H54 (cell line): ENCODE measurements at regions not wholly inside any gene's neighbourhood (a gene's known extent, or its start where the extent isn't known, plus 50 kb on each side); places are given as distances from the start of the nearest gene placed in this dataset.

ENCODE experiments used
- DNase-seq: peaks from one replicate; pipeline ENCODE4 v3.0.0; 2011; ENCODE audit warnings: low spot score, mixed read lengths; ENCODE audit not compliant: insufficient read length
- FAIRE-seq: peaks from 3 replicates; lab custom pipeline; 2011; peaks lifted over from hg19 to GRCh38; lab: Jason Lieb, UNC
- POLR2A ChIP-seq: IDR thresholded peaks from 2 replicates; pipeline ENCODE4 v1.6.1; 2011; ENCODE audit warnings: low read depth, mild to moderate bottlenecking, low read length

DNA sequence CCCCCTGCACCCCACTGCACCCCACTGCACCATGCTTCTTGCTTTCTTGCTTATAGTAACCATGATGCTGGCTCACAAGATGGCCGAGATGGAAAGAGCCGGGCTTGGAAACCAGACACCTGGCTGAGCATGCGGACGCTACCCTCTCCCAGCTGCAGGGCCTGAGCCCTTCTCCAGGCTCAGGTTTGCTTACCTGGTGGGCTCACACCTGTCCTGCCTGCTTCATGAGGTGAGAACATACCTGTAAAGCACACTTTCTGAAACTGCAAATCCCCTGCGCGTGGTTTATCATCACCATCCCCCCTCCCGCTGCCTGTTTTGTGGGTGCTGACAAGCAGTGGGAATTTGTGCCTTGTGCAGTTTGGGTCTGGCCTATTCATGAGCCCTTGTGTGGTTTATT is 302.7 kb downstream of the GLRX3 start:
- TF ChIP-seq POLR2A, result no peak
- DNase-seq (no peak), FAIRE-seq (no peak)

- DNase-seq (no peak), FAIRE-seq (no peak)
- no peak for TF ChIP-seq POLR2A
Observed at GRCh38 chr10:130439766-130440165, 303.6 kb downstream of the GLRX3 start.

DNA sequence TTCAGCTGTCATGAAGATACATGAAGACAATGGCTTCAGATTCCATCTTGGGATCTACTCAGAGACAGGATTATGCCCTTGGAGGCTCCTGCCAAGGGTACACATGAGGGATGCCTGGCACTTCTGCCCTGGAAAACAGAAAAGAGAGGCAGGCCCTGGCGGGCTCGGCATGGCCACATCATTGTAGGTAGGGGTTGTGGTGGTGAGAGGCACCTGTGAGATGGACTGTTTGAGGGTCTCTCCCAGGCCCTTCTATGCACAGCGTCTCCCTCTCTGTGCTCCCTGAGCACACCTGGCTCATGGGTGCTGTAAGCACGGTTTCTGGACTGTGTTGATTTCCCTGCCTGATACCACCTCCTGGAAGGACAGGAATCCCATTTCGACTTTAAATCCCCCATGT is 304.3 kb downstream of the GLRX3 start:
- FAIRE-seq, result no peak

GRCh38 chr10:130440971-130441370 is 304.8 kb downstream of the GLRX3 start:
- FAIRE-seq, result no peak
- no peak for TF ChIP-seq POLR2A

More for the DNA sequence above, 304.3 kb downstream of the GLRX3 start:
- DNase-seq, result no peak
- TF ChIP-seq POLR2A, result no peak

DNA sequence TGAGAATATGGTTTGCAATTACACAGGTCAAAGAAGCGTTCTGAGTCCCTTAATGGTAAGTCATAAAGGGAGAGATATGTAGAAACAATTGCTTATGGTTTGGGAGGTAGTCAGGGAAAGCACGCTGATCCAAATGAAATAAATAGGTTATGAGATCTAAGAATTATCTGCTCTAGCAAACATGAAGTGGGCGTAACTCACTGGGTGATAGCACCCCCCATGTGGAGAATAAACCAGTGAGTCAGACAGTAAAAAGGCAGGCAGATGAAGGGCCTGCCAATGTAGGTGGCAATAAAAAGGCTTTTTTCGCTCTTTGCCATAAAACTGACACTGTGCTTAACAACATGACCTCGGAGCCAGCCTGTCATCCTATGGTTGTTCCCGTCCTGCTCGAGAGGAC is 306.9 kb downstream of the GLRX3 start:
- FAIRE-seq, result no peak
- TF ChIP-seq POLR2A, result no peak
- DNase-seq, result no peak

More at GRCh38 chr10:130440971-130441370, 304.8 kb downstream of the GLRX3 start:
- DNase-seq, result no peak

- DNase-seq (no peak), FAIRE-seq (no peak)
- TF ChIP-seq POLR2A, result no peak
Observed at GRCh38 chr10:130453036-130453720, 317.0 kb downstream of the GLRX3 start.

- FAIRE-seq (no peak), DNase-seq (no peak)
- TF ChIP-seq POLR2A, result no peak
Observed at GRCh38 chr10:130453721-130454542, 317.7 kb downstream of the GLRX3 start.

DNA sequence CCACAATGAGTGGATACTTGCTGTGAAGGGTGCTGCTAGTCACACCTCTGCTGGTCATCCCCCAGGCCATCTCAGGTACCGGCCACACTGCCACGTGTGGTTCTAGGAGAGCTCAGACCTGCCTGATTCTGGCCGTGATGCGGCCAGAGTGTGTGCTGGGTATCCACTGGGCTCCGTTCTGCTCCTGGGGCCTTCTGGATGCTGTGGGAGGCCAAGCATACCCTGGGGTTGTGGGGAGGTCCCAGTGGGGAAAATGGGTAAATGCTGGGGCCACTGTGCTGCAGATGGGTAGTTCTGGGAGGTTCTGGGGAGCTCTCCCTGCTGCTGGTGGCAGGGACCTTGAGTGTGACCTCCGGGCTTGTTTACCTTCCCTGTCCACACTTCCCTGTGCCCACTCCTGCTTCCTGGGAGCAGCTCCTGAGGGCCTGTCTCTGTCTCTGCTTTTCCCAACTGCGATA is 318.4 kb downstream of the GLRX3 start:
- FAIRE-seq, result no peak
- no peak for TF ChIP-seq POLR2A
- DNase-seq, result no peak

DNA sequence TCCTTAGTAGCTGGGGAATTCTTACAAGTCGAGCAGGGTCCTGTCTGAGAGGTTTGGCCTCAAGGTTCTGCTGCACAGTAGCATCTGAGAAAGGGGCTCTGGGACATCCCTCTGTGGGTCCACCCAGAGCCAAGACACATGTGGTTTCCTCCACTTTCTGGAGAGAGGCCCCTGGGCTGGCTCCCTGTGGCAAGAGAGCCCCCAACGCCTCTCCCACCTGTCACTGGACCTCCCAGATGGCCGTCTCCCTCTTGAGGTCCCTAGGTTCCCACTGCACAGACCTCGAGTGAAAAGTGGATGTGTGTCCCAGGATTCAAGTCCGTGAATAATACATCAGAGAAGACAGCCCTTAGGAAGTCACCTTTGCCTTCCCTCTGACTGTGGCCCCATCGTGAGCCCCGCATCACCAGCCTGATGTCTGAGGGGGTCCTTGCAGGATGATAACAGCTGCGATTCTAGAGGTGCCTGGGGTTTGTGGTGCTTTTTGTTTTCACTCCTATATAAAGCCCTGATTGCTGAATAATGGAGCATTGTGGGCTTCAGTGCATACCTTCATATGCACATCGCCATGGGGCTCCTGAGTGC is 319.0 kb downstream of the GLRX3 start:
- no peak for DNase-seq
- no peak for TF ChIP-seq POLR2A
- no peak for FAIRE-seq

DNA sequence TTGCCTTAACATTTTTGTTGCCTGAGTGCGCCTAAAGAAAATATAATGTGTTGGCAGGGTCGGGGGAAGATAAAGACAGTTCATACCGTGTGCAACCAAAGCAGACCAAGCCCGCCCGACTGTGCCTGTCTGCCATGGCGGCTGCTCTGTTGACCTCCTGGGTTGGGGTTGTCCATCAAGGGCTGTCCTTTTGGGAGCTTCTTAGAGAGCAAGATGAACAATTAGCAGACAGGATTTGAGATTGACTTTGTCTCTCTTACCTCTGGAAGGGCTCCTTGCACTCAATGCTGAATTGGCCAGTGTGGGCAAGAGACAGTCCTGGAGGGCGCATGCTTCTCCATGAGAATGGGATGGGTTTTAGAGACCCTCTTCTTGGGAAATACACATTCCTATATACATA is 319.6 kb downstream of the GLRX3 start:
- FAIRE-seq, result no peak
- no peak for TF ChIP-seq POLR2A
- no peak for DNase-seq

DNA sequence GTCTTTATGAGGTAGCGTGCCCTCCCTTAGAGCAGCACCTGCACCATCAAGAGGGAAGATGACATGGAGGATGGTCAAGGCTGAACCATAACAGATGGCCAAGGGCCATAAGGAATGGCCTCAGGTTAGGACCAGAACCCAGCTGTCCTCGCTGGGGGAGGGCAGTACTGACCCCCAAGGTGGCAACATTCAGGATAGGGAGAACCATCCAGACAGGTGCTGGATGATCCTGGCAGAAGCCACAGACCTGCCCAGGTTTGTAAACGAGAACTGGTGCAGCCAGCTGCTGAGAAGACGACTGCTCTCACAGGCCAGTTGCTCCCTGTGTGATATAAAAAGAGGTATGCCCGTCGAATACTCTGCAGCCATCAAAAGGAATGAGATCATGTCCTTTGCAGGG is 320.4 kb downstream of the GLRX3 start:
- FAIRE-seq (no peak), DNase-seq (no peak)
- no peak for TF ChIP-seq POLR2A

- FAIRE-seq (no peak), DNase-seq (no peak)
- TF ChIP-seq POLR2A, result no peak
Observed at GRCh38 chr10:130458509-130458908, 322.3 kb downstream of the GLRX3 start.

DNA sequence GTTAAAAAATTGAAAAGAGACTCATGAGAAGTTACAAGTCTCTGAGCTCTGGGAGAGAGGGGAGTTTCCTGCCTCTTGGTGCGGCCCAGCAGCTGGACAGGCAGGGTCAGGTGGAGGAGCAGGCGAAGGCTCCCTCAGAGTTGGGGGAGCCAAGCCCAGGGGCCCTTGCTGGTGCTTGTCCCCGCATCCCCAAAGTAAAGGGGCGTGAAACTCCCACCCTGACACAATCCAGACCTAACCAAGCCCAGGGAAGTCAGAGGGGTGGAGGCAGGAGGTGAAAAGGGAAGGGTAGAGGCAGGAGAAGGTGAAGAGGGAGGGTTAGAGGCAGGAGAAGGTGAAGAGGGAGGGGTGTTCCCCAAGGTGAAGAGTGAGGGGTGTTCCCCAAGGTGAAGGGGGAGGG is 322.8 kb downstream of the GLRX3 start:
- no peak for DNase-seq
- no peak for FAIRE-seq
- TF ChIP-seq POLR2A, result no peak

- no peak for TF ChIP-seq POLR2A
- DNase-seq, result no peak
- FAIRE-seq, result no peak
Observed at GRCh38 chr10:130459851-130460490, 323.8 kb downstream of the GLRX3 start.

GRCh38 chr10:130461631-130462030 is 325.4 kb downstream of the GLRX3 start:
- no peak for DNase-seq
- no peak for TF ChIP-seq POLR2A
- no peak for FAIRE-seq
